Lung (tissue), 11 donors: ENCODE measurements at regions not wholly inside any gene's neighbourhood (a gene's known extent, or its start where the extent isn't known, plus 50 kb on each side); places are given as distances from the start of the nearest gene placed in this dataset.

Source experiments
- ATAC-seq: fragments of 200-7000 bp; cut with Tn5 transposase; one replicate; pipeline ENCODE4 v1.9.1; 2020; ENCODE audit warnings: moderate number of reproducible peaks; ENCODE audit not compliant: insufficient read depth, low FRiP score
- DNase-seq, 3 donors: peaks; one replicate each; pipeline ENCODE4 v3.0.0-alpha.2; 2013 to 2017
- H3K27ac ChIP-seq, 2 donors: one replicate each; pipeline ENCODE4 v1.5.1; 2013; ENCODE audit warnings: mild to moderate bottlenecking in 2 of 2, moderate library complexity in 2 of 2, control low read depth in 1 of 2, inconsistent platforms in 1 of 2, low read depth in 1 of 2, low read length in 1 of 2
- H3K27me3 ChIP-seq, 3 donors: one replicate each; pipeline ENCODE4 v1.5.1; 2013; ENCODE audit warnings: low read length in 2 of 3; ENCODE audit not compliant: control insufficient read depth in 3 of 3, insufficient read depth in 3 of 3
- H3K36me3 ChIP-seq, 4 donors: one replicate each; pipeline ENCODE4 v1.5.1; 2013; ENCODE audit warnings: low read length in 4 of 4, mild to moderate bottlenecking in 1 of 4, moderate library complexity in 1 of 4; ENCODE audit not compliant: control insufficient read depth in 4 of 4, insufficient read depth in 4 of 4
- H3K4me1 ChIP-seq, 5 donors: one replicate each; pipeline ENCODE4 v1.5.1; 2013; ENCODE audit warnings: low read length in 5 of 5, mild to moderate bottlenecking in 2 of 5, moderate library complexity in 1 of 5; ENCODE audit not compliant: control insufficient read depth in 5 of 5, insufficient read depth in 5 of 5
- H3K4me3 ChIP-seq: one replicate; pipeline ENCODE4 v1.5.1; 2013; ENCODE audit warnings: mild to moderate bottlenecking, control low read depth, moderate library complexity
- H3K9ac ChIP-seq, 2 donors: one replicate each; pipeline ENCODE4 v1.5.1; 2013; ENCODE audit warnings: low read length in 2 of 2, control low read depth in 1 of 2; ENCODE audit not compliant: insufficient read depth in 1 of 2
- H3K9me3 ChIP-seq, 4 donors: one replicate each; pipeline ENCODE4 v1.5.1; 2013; ENCODE audit warnings: low read length in 3 of 4, mild to moderate bottlenecking in 1 of 4, moderate library complexity in 1 of 4; ENCODE audit not compliant: control insufficient read depth in 4 of 4, insufficient read depth in 3 of 4
- WGBS, 2 donors: extraction: QIAGEN DNeasy Blood & Tissue Kit; methylation state at CpG; one replicate each; pipeline ENCODE4 v1.1.7; 2013; 5-methylcytosine and 5-hydroxymethylcytosine counted together
- TF ChIP-seq, protein P1 (sequence below): IDR thresholded peaks from 2 replicates; pipeline ENCODE4 v1.5.1; 2012; ENCODE audit warnings: mild to moderate bottlenecking; ENCODE audit errors: control extremely low read depth, extremely low read depth
- donor health status: control.
- donor health status: control.
- donor health status: Bipolar disorder and iron deficiency.
- donor health status: healthy.
- donor health status: DM: yes; HTN: yes; CAD: no.

DNA sequence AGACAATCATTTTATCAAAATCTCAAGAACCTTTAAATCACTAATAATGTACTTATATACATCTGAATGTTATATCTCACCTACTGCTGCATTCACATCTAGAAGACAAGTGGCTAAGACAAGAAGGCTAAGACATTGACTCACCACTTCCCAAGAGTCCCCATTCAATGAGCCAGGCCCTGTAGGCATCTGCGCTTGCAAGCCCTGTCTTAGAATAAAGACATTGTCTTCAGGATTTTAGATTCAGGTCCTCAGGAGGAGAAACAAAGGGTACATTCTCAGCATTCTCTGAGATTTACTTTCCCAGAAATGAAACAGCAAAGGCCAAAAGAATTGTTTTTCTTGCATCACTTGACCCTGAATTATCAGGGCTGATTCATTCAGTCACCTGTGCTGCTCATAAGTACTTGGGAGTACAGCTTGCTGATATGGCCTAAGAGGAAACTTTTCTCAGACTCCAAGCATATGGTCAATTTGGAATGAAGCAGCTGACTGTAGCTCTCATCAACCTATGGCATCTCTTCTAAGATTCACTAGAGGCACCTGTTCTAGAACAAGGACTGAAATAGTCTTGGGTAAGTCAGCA, 858.3 kb upstream of the AMELY start:
- ATAC-seq (no peak), DNase-seq (no peak)
- 92% methylated on average over 1 of the region's 1 CpG; no CpG with 5 or more reads in 1 of the 2 donors for WGBS, 2 donors
- TF ChIP-seq, protein P1, sequence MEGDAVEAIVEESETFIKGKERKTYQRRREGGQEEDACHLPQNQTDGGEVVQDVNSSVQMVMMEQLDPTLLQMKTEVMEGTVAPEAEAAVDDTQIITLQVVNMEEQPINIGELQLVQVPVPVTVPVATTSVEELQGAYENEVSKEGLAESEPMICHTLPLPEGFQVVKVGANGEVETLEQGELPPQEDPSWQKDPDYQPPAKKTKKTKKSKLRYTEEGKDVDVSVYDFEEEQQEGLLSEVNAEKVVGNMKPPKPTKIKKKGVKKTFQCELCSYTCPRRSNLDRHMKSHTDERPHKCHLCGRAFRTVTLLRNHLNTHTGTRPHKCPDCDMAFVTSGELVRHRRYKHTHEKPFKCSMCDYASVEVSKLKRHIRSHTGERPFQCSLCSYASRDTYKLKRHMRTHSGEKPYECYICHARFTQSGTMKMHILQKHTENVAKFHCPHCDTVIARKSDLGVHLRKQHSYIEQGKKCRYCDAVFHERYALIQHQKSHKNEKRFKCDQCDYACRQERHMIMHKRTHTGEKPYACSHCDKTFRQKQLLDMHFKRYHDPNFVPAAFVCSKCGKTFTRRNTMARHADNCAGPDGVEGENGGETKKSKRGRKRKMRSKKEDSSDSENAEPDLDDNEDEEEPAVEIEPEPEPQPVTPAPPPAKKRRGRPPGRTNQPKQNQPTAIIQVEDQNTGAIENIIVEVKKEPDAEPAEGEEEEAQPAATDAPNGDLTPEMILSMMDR = no peak
- H3K27me3 ChIP-seq = no peaks in the 10 kb centered on the region
- no peaks in the 10 kb centered on the region for H3K9me3 ChIP-seq
- no peak overlapping the region for H3K9ac ChIP-seq
- H3K4me3 ChIP-seq = no peak overlapping the region
- H3K36me3 ChIP-seq = no peaks in the 10 kb centered on the region
- H3K4me1 ChIP-seq = no peaks in the 10 kb centered on the region
- no peak overlapping the region for H3K27ac ChIP-seq

DNA sequence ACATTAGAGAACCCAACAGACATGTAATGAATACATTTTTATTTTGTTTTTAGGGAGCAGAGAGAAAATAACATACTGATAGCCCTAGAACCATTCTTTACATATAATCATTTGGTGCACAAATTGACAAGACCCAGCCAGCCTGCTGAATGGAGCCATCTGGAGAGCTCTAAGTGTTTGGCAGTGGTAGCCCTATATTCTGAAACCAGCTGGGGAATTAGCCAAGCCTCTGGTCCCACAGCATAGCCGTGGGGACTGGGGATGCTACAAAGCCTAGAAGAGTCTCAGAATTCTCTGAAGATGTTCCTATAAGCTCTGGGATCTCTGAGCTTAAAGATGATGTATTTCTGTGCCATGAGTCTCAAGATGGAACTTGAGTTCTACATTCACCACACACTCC, 857.3 kb upstream of the AMELY start:
- no peaks in the 10 kb centered on the region for H3K4me1 ChIP-seq
- H3K9me3 ChIP-seq = no peaks in the 10 kb centered on the region
- DNase-seq = peak in 1 of 3 donors; percentile 10
- no peak overlapping the region for H3K27ac ChIP-seq
- no peaks in the 10 kb centered on the region for H3K27me3 ChIP-seq
- H3K36me3 ChIP-seq = no peaks in the 10 kb centered on the region
- no peak overlapping the region for H3K4me3 ChIP-seq
- TF ChIP-seq, protein P1 = no peak
- WGBS, 2 donors = 82% methylated on average over 1 of the region's 1 CpG; no CpG with 5 or more reads in 1 of the 2 donors
- no peak for ATAC-seq
- no peak overlapping the region for H3K9ac ChIP-seq

DNA sequence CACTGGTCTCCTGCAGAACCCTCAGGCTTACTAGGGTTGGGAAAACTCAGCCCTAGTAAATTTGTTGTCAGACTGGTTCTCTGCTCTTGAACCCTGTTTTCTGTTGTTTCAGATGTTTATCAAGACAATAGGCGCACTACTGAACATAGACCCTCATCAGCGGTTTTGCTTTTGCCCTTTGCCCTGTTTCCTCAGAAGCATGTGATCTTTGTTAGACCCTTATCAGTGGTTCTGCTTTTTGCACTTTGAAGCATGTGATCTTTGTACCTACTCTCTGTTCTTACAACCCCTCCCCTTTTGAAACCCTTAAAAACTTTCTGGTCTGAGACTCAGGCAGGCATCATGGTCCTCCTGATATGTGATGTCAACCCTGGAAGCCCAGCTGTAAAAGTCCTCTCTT, 842.2 kb upstream of the AMELY start:
- Histone ChIP-seq H3K27me3 (no peaks in the 10 kb centered on the region), H3K4me3 (no peak overlapping the region), H3K27ac (no peak overlapping the region), H3K9ac (no peak overlapping the region), H3K4me1 (no peaks in the 10 kb centered on the region), H3K9me3 (no peaks in the 10 kb centered on the region), H3K36me3 (no peaks in the 10 kb centered on the region)
- ATAC-seq (no peak), DNase-seq (no peak)
- TF ChIP-seq, protein P1 = no peak
- WGBS, 2 donors = 96% methylated on average over 2 of the region's 2 CpGs; no CpG with 5 or more reads in 1 of the 2 donors

DNA sequence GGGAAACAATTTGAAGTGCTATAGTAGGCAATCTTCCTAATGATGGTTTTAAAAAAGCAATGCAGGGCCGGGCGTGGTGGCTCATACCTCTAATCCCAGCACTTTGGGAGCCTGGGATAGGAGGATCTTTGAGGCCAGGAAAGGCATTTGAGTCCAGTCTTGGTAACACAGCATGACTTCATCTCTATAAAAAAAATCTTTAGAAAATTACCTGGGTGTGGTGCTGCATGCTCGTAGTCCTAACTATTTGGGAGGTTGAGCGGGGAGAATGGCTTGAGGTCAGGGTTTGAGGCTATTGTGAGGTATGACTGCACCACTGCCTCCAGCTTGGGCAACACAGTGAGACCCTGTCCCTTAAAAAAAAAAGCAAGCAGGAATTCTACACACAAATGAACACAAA, 835.2 kb upstream of the AMELY start:
- TF ChIP-seq, protein P1 = no peak
- H3K4me1 ChIP-seq = no peaks in the 10 kb centered on the region
- 92% methylated on average over 4 of the region's 4 CpGs; no CpG with 5 or more reads in 1 of the 2 donors for WGBS, 2 donors
- H3K36me3 ChIP-seq = no peaks in the 10 kb centered on the region
- H3K9me3 ChIP-seq = no peaks in the 10 kb centered on the region
- ATAC-seq = no peak
- no peaks in the 10 kb centered on the region for H3K27me3 ChIP-seq
- H3K4me3 ChIP-seq = no peak overlapping the region
- no peak overlapping the region for H3K27ac ChIP-seq
- H3K9ac ChIP-seq = no peak overlapping the region
- DNase-seq = no peak
